Heart left ventricle (tissue), 13 donors: ENCODE measurements at regions not wholly inside any gene's neighbourhood (a gene's known extent, or its start where the extent isn't known, plus 50 kb on each side); places are given as distances from the start of the nearest gene placed in this dataset.

Experiments used
- POLR2A ChIP-seq, 2 donors: fragments of 450-650 bp; IDR thresholded peaks; one replicate each; pipeline ENCODE4 v1.6.1; 2017; ENCODE audit warnings: antibody characterized with exemption in 2 of 2, mild to moderate bottlenecking in 2 of 2, moderate library complexity in 2 of 2
- TF ChIP-seq, protein P1 (sequence below), 12 donors: fragments of 200-600 bp; sonication (generic) in 4 of 12; IDR thresholded peaks; one replicate each; pipeline versions ENCODE4 v1.5.0 to v1.8.0; 2018 to 2022; ENCODE audit warnings: antibody characterized with exemption in 12 of 12, mild to moderate bottlenecking in 5 of 12
- donor health status: ischemic (EF 13 %, LVEDD 7.1; RV severe dilation, severe dysfunction).
- donor health status: DM: no; HTN: yes; CAD: no.
- donor health status: DM: no; HTN: no; CAD: no.
- donor health status: ischemic (EF 25% LVEDD 6.9; RV normal size, moderate dysfunction).
- donor health status: ischemic (EF 25% LVEDD 5.7; RV mildly dilated, moderate dysfunction).
- donor health status: ischemic (EF 35%, LVEDD 5.7; RV mildly dilated, moderate dysfunction).
- donor health status: nonischemic (EF 11% LVEDD 7.7; RV severe dilation, severe dysfunction).
- donor health status: DM: yes; HTN: yes; CAD: no.
- donor health status: PGD.
- donor health status: ischemic (EF 29% LVEDD 5.4; RV normal size, mild dysfunction).
- donor health status: nonischemic (EF 23%, LVEDD 6.1; RV moderate dilation, normal function).

DNA sequence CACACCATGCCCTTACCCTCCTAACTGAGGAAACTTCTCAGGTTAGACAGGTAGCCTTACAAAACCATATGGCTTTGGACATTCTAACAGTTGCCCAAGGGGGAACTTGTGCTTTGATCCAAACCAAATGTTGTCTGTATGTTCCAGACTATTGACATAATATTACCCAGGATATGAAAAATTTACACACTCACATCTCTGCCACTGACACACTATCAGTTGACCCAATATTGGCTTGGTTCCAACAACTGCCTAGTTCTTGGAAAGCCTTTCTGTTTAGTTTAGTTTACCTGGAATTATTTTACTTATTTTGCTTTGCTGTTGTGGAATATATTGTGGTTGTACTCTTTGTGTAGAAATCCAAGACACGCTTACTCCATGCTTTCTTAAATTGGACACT is 178.4 kb downstream of the RNF152 start:
- no peak for TF ChIP-seq POLR2A (IDR thresholded peaks at IDR 0.05)
- TF ChIP-seq, protein P1, sequence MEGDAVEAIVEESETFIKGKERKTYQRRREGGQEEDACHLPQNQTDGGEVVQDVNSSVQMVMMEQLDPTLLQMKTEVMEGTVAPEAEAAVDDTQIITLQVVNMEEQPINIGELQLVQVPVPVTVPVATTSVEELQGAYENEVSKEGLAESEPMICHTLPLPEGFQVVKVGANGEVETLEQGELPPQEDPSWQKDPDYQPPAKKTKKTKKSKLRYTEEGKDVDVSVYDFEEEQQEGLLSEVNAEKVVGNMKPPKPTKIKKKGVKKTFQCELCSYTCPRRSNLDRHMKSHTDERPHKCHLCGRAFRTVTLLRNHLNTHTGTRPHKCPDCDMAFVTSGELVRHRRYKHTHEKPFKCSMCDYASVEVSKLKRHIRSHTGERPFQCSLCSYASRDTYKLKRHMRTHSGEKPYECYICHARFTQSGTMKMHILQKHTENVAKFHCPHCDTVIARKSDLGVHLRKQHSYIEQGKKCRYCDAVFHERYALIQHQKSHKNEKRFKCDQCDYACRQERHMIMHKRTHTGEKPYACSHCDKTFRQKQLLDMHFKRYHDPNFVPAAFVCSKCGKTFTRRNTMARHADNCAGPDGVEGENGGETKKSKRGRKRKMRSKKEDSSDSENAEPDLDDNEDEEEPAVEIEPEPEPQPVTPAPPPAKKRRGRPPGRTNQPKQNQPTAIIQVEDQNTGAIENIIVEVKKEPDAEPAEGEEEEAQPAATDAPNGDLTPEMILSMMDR (IDR thresholded peaks at IDR 0.05): no peak
